Right kidney (tissue), 1 donor: ENCODE measurements at regions not wholly inside any gene's neighbourhood (a gene's known extent, or its start where the extent isn't known, plus 50 kb on each side); places are given as distances from the start of the nearest gene placed in this dataset.
"Not testable (repeated sequence)": the region's sequence is repeated elsewhere in the genome, so short reads cannot be mapped to it uniquely, and the experiment has no call there.

Source experiments
- DNase-seq: peaks from one replicate; pipeline ENCODE4 v3.0.0-alpha.2; 2016

GRCh38 chr5:124512236-124512635, 234.2 kb downstream of the ZNF608 start:
- DNase-seq: no peak

- no peak for DNase-seq
Observed at GRCh38 chr5:124511791-124512190, 234.6 kb downstream of the ZNF608 start.

GRCh38 chr5:124507688-124508087, 238.8 kb downstream of the ZNF608 start:
- DNase-seq: no peak

GRCh38 chr5:124504081-124504916, 242.1 kb downstream of the ZNF608 start:
- DNase-seq: no peak

GRCh38 chr5:124502551-124502950, 243.9 kb downstream of the ZNF608 start:
- DNase-seq: no peak

- not testable (repeated sequence) for DNase-seq
Observed at GRCh38 chr5:124499818-124500217, 246.6 kb downstream of the ZNF608 start.

- not testable (repeated sequence) for DNase-seq
Observed at GRCh38 chr5:124496968-124497367, 249.5 kb downstream of the ZNF608 start.

GRCh38 chr5:124494540-124495116, 251.8 kb downstream of the ZNF608 start:
- DNase-seq: no peak

GRCh38 chr5:124492444-124493224, 253.8 kb downstream of the ZNF608 start:
- DNase-seq: no peak

GRCh38 chr5:124490315-124490714, 256.1 kb downstream of the ZNF608 start:
- not testable (repeated sequence) for DNase-seq

- no peak for DNase-seq
Observed at GRCh38 chr5:124481419-124481818, 265.0 kb downstream of the ZNF608 start.

GRCh38 chr5:124480964-124481363, 265.5 kb downstream of the ZNF608 start:
- no peak for DNase-seq

GRCh38 chr5:124480022-124480421, 266.4 kb downstream of the ZNF608 start:
- DNase-seq: no peak

- DNase-seq: no peak
Observed at GRCh38 chr5:124478264-124478663, 268.2 kb downstream of the ZNF608 start.

- DNase-seq: no peak
Observed at GRCh38 chr5:124477577-124477976, 268.9 kb downstream of the ZNF608 start.

- no peak for DNase-seq
Observed at GRCh38 chr5:124477062-124477461, 269.4 kb downstream of the ZNF608 start.

GRCh38 chr5:124474528-124475215, 271.8 kb downstream of the ZNF608 start:
- no peak for DNase-seq

GRCh38 chr5:124468671-124469411, 277.6 kb downstream of the ZNF608 start:
- DNase-seq: no peak

- DNase-seq: no peak
Observed at GRCh38 chr5:124467745-124468144, 278.7 kb downstream of the ZNF608 start.

- no peak for DNase-seq
Observed at GRCh38 chr5:124466011-124466410, 280.4 kb downstream of the ZNF608 start.

- DNase-seq: no peak
Observed at GRCh38 chr5:124463851-124464250, 282.6 kb downstream of the ZNF608 start.

GRCh38 chr5:124462751-124463150, 283.7 kb downstream of the ZNF608 start:
- no peak for DNase-seq
